ENCODE measurements at regions not wholly inside any gene's neighbourhood (a gene's known extent, or its start where the extent isn't known, plus 50 kb on each side); places are given as distances from the start of the nearest gene placed in this dataset.

GRCh38 chr3:28099296-28099695, 142.1 kb upstream of the CMC1 start:
- TF ChIP-seq CTCF (IDR thresholded peaks at IDR 0.05 in 8 of 11, conservative IDR thresholded peaks at IDR 0.05 in 3 of 11) (no peak), POLR2A (IDR thresholded peaks at IDR 0.05) (no peak), POLR2AphosphoS5 (IDR thresholded peaks at IDR 0.05) (no peak)
